Liver (tissue), 8 donors: ENCODE measurements at regions not wholly inside any gene's neighbourhood (a gene's known extent, or its start where the extent isn't known, plus 50 kb on each side); places are given as distances from the start of the nearest gene placed in this dataset.

ENCODE experiments used
- DNase-seq: peaks from one replicate; pipeline ENCODE4 v3.0.0-alpha.2; 2017; ENCODE audit warnings: low spot score
- H3K27ac ChIP-seq, 2 donors: one replicate each; pipeline ENCODE4 v1.7.0; 2013; ENCODE audit warnings: inconsistent platforms in 2 of 2, low read length in 2 of 2, control low read depth in 1 of 2, low read depth in 1 of 2, mild to moderate bottlenecking in 1 of 2
- H3K27me3 ChIP-seq, 4 donors: one replicate each; pipeline versions ENCODE4 v1.6.1 to v1.7.0; 2013; ENCODE audit warnings: low read length in 3 of 4, inconsistent platforms in 1 of 4, mild to moderate bottlenecking in 1 of 4, moderate library complexity in 1 of 4; ENCODE audit not compliant: control insufficient read depth in 4 of 4, insufficient read depth in 4 of 4
- H3K36me3 ChIP-seq, 4 donors: one replicate each; pipeline versions ENCODE4 v1.6.1 to v1.7.0; 2013; ENCODE audit warnings: low read length in 3 of 4, mild to moderate bottlenecking in 3 of 4, low read depth in 1 of 4, moderate library complexity in 1 of 4; ENCODE audit not compliant: control insufficient read depth in 4 of 4, insufficient read depth in 3 of 4
- H3K4me1 ChIP-seq, 4 donors: one replicate each; pipeline versions ENCODE4 v1.6.1 to v1.7.0; 2013; ENCODE audit warnings: low read length in 3 of 4, mild to moderate bottlenecking in 3 of 4, moderate library complexity in 1 of 4; ENCODE audit not compliant: control insufficient read depth in 4 of 4, insufficient read depth in 4 of 4
- H3K4me3 ChIP-seq, 3 donors: one replicate each; pipeline versions ENCODE4 v1.6.1 to v1.7.0; 2013; ENCODE audit warnings: low read length in 3 of 3, control low read depth in 1 of 3, low read depth in 1 of 3, mild to moderate bottlenecking in 1 of 3
- H3K9ac ChIP-seq, 2 donors: one replicate each; pipeline ENCODE4 v1.7.0; 2013; ENCODE audit warnings: low read length in 2 of 2, mild to moderate bottlenecking in 2 of 2, moderate library complexity in 2 of 2, control low read depth in 1 of 2, low read depth in 1 of 2
- H3K9me3 ChIP-seq, 4 donors: one replicate each; pipeline versions ENCODE4 v1.6.1 to v1.7.0; 2013; ENCODE audit warnings: low read length in 3 of 4; ENCODE audit not compliant: control insufficient read depth in 4 of 4
- ATF3 ChIP-seq: IDR thresholded peaks from 2 replicates; pipeline ENCODE4 v1.6.1; 2016; ENCODE audit warnings: antibody characterized with exemption
- CTCF ChIP-seq: fragments of 150-350 bp; IDR thresholded peaks from 2 replicates; pipeline ENCODE4 v1.5.1; 2017; ENCODE audit warnings: improper control_type of control experiment, low read depth, low read length; ENCODE audit not compliant: missing input control
- EGR1 ChIP-seq, 2 donors: IDR thresholded peaks; 2 replicates each; pipeline ENCODE4 v1.6.1; 2016 to 2018; ENCODE audit warnings: antibody characterized with exemption in 2 of 2, low read depth in 2 of 2
- FOXA1 ChIP-seq: IDR thresholded peaks from 2 replicates; pipeline ENCODE4 v1.6.1; 2016; ENCODE audit warnings: antibody characterized with exemption
- FOXA2 ChIP-seq: IDR thresholded peaks from 2 replicates; pipeline ENCODE4 v1.6.1; 2016; ENCODE audit warnings: antibody characterized with exemption
- HNF4A ChIP-seq, 2 donors: conservative IDR thresholded peaks; 2 replicates each; pipeline ENCODE4 v1.6.1; 2016; ENCODE audit warnings: antibody characterized with exemption in 2 of 2, mild to moderate bottlenecking in 2 of 2
- HNF4G ChIP-seq: IDR thresholded peaks from 2 replicates; pipeline ENCODE4 v1.6.1; 2016; ENCODE audit warnings: antibody characterized with exemption
- JUND ChIP-seq, 2 donors: IDR thresholded peaks; 2 replicates each; pipeline ENCODE4 v1.6.1; 2016; ENCODE audit warnings: antibody characterized with exemption in 2 of 2
- MAX ChIP-seq: IDR thresholded peaks from 2 replicates; pipeline ENCODE4 v1.6.1; 2016; ENCODE audit warnings: antibody characterized with exemption
- NR2F2 ChIP-seq: IDR thresholded peaks from 2 replicates; pipeline ENCODE4 v1.6.1; 2016; ENCODE audit warnings: antibody characterized with exemption
- RAD21 ChIP-seq, 2 donors: IDR thresholded peaks; 2 replicates each; pipeline ENCODE4 v1.6.1; 2016; ENCODE audit warnings: antibody characterized with exemption in 2 of 2, mild to moderate bottlenecking in 2 of 2
- RXRA ChIP-seq, 2 donors: IDR thresholded peaks; 2 replicates each; pipeline ENCODE4 v1.6.1; 2017 to 2018; ENCODE audit warnings: antibody characterized with exemption in 2 of 2, mild to moderate bottlenecking in 1 of 2
- TAF1 ChIP-seq: conservative IDR thresholded peaks from 2 replicates; pipeline ENCODE4 v1.6.1; 2016; ENCODE audit warnings: antibody characterized with exemption, mild to moderate bottlenecking
- YY1 ChIP-seq: IDR thresholded peaks from 2 replicates; pipeline ENCODE4 v1.6.1; 2016; ENCODE audit warnings: antibody characterized with exemption, mild to moderate bottlenecking
- ZBTB33 ChIP-seq: IDR thresholded peaks from 2 replicates; pipeline ENCODE4 v1.6.1; 2016; ENCODE audit warnings: antibody characterized with exemption
- WGBS: extraction: QIAGEN DNeasy Blood & Tissue Kit; methylation state at CpG from one replicate; pipeline ENCODE4 v1.1.7; 2013; 5-methylcytosine and 5-hydroxymethylcytosine counted together
- donor health status: healthy.
- donor health status: healthy.
- donor health status: healthy.
- donor health status: healthy.
- donor health status: healthy.

GRCh38 chrY:8764184-8764583, 573.1 kb upstream of the TSPY4 start (continued):
- no peak for TF ChIP-seq ZBTB33

- no peaks in the 10 kb centered on the region for H3K4me1 ChIP-seq
- H3K9ac ChIP-seq = no peak overlapping the region
- TF ChIP-seq MAX (no peak), RAD21 (IDR thresholded peaks at IDR 0.05) (peak in 1 of 2 donors; percentile 25), FOXA2 (peak; percentile 74), RXRA (IDR thresholded peaks at IDR 0.05) (peak in 1 of 2 donors; percentile 37), EGR1 (IDR thresholded peaks at IDR 0.05; ENCODE audit: low read depth in 2 of 2) (no peak), HNF4A (conservative IDR thresholded peaks at IDR 0.05) (peak in 1 of 2 donors; percentile 20), CTCF (peak; percentile 3), FOXA1 (peak; percentile 62)
- 26% methylated on average over 4 of the region's 4 CpGs for WGBS
- H3K4me3 ChIP-seq = no peak overlapping the region
- H3K27me3 ChIP-seq = no peaks in the 10 kb centered on the region
- no peak overlapping the region for H3K27ac ChIP-seq
- no peaks in the 10 kb centered on the region for H3K9me3 ChIP-seq
- no peak for DNase-seq
- no peaks in the 10 kb centered on the region for H3K36me3 ChIP-seq
Observed at GRCh38 chrY:8781184-8781890, 555.9 kb upstream of the TSPY4 start.

- H3K9ac ChIP-seq = no peak overlapping the region
- no peak overlapping the region for H3K4me3 ChIP-seq
- TF ChIP-seq YY1 = no peak
- TF ChIP-seq ATF3 = no peak
- no peak for TF ChIP-seq JUND (IDR thresholded peaks at IDR 0.05)
- no peak for TF ChIP-seq RXRA (IDR thresholded peaks at IDR 0.05)
- TF ChIP-seq EGR1 (IDR thresholded peaks at IDR 0.05; ENCODE audit: low read depth in 2 of 2) = no peak
- TF ChIP-seq NR2F2 = no peak
- no peak for TF ChIP-seq HNF4A (conservative IDR thresholded peaks at IDR 0.05)
- no peak for TF ChIP-seq TAF1
- no peak for TF ChIP-seq HNF4G
- TF ChIP-seq FOXA1 = no peak
- H3K9me3 ChIP-seq = no peaks in the 10 kb centered on the region
- no peaks in the 10 kb centered on the region for H3K4me1 ChIP-seq
- no peak for DNase-seq
- no peaks in the 10 kb centered on the region for H3K27me3 ChIP-seq
- WGBS = 49% methylated on average over 2 of the region's 2 CpGs
- no peak overlapping the region for H3K27ac ChIP-seq
- no peaks in the 10 kb centered on the region for H3K36me3 ChIP-seq
Observed at GRCh38 chrY:8794561-8794960, 542.7 kb upstream of the TSPY4 start.
